Panc1 (cell line): ENCODE measurements at regions not wholly inside any gene's neighbourhood (a gene's known extent, or its start where the extent isn't known, plus 50 kb on each side); places are given as distances from the start of the nearest gene placed in this dataset.
"Not testable (repeated sequence)": the region's sequence is repeated elsewhere in the genome, so short reads cannot be mapped to it uniquely, and the experiment has no call there.

Experiments
- ATAC-seq: fragments of 200-7000 bp; cut with Tn5 transposase; 2 replicates; pipeline ENCODE4 v1.9.1; 2020; ENCODE audit warnings: mild to moderate bottlenecking, moderate library complexity
- BruUV-seq: library from RNA; stranded (reverse); fragments of 400-500 nt; replicated peaks from 2 replicates; lab custom pipeline; 2021; lab: Mats Ljungman, UMichigan
- CTCF ChIA-PET: fragments of 300-600 bp; sonication (Branson Sonifier 250); formaldehyde crosslinking; loops from one replicate; lab custom pipeline; 2022; ENCODE audit warnings: antibody characterized with exemption; lab: Charles Lee
- POLR2A ChIA-PET: fragments of 300-600 bp; sonication (Branson Sonifier 250); formaldehyde crosslinking; loops from one replicate; lab custom pipeline; 2022; ENCODE audit warnings: antibody characterized with exemption; lab: Charles Lee
- DNase-seq: peaks from one replicate; pipeline ENCODE4 v3.0.0-alpha.2; 2010; ENCODE audit warnings: low read depth, low spot score
- H3K27ac ChIP-seq: 2 replicates; pipeline ENCODE4 v1.5.1; 2011; ENCODE audit warnings: mild to moderate bottlenecking, low read length, inconsistent platforms
- H3K27me3 ChIP-seq: fragments of 200-500 bp; sonication (Bioruptor generic); 2 replicates; pipeline ENCODE4 v1.6.0; 2014; ENCODE audit warnings: low read length, inconsistent platforms; ENCODE audit not compliant: control insufficient read depth, insufficient read depth
- H3K36me3 ChIP-seq: fragments of 200-500 bp; sonication (Bioruptor generic); 2 replicates; pipeline ENCODE4 v1.5.1; 2014; ENCODE audit warnings: inconsistent platforms, mild to moderate bottlenecking, low read length, moderate library complexity; ENCODE audit not compliant: control insufficient read depth, insufficient read depth
- H3K4me1 ChIP-seq: 2 replicates; pipeline ENCODE4 v1.5.1; 2011; ENCODE audit warnings: inconsistent platforms, mild to moderate bottlenecking, low read length, moderate library complexity; ENCODE audit not compliant: control insufficient read depth, insufficient read depth
- H3K4me3 ChIP-seq, 2 experiments: 2 replicates each; pipeline ENCODE4 v1.5.1; 2011 to 2012; ENCODE audit warnings: low read depth in 2 of 2, low read length in 2 of 2, mild to moderate bottlenecking in 2 of 2, inconsistent platforms in 1 of 2, moderate library complexity in 1 of 2
- H3K9me3 ChIP-seq: fragments of 200-500 bp; sonication (Bioruptor generic); 2 replicates; pipeline ENCODE4 v1.5.1; 2014; ENCODE audit warnings: low read depth, mild to moderate bottlenecking, inconsistent platforms, low read length, moderate library complexity; ENCODE audit not compliant: control insufficient read depth, insufficient read depth
- CTCF ChIP-seq: fragments of 450-650 bp; IDR thresholded peaks from 2 replicates; pipeline ENCODE4 v1.5.1; 2017; ENCODE audit warnings: mild to moderate bottlenecking
- POLR2AphosphoS5 ChIP-seq: IDR thresholded peaks from 2 replicates; pipeline ENCODE4 v1.6.1; 2012; ENCODE audit warnings: mild to moderate bottlenecking, low read depth, low read length, moderate library complexity
- REST ChIP-seq, 2 experiments: IDR thresholded peaks; 2 replicates each; pipeline ENCODE4 v1.6.1; 2011 to 2012; ENCODE audit warnings: low read depth in 2 of 2, control low read depth in 1 of 2, low read length in 1 of 2, mild to moderate bottlenecking in 1 of 2, moderate library complexity in 1 of 2; ENCODE audit not compliant: insufficient read depth in 1 of 2
- SIN3A ChIP-seq: IDR thresholded peaks from 2 replicates; pipeline ENCODE4 v1.6.1; 2012; ENCODE audit warnings: low read depth, mild to moderate bottlenecking, low read length, moderate library complexity, borderline replicate concordance; ENCODE audit not compliant: insufficient read depth
- TCF7L2 ChIP-seq: IDR thresholded peaks from 2 replicates; pipeline ENCODE4 v1.6.1; 2011; ENCODE audit warnings: mild to moderate bottlenecking, low read depth, low read length, inconsistent platforms
- in situ Hi-C: cut with HindIII; loops from 2 replicates; pipeline ENCODE4 v1.10.0; 2016; ENCODE audit warnings: low sequenced_read_pairs, low pct_unique_long_range_greater_than_20kb
- intact Hi-C: fragments of 100-400 bp; cut with micrococcal nuclease; formaldehyde crosslinking; loops from one replicate; pipeline ENCODE4 v1.10.0; 2022; ENCODE audit not compliant: unreplicated experiment

DNA sequence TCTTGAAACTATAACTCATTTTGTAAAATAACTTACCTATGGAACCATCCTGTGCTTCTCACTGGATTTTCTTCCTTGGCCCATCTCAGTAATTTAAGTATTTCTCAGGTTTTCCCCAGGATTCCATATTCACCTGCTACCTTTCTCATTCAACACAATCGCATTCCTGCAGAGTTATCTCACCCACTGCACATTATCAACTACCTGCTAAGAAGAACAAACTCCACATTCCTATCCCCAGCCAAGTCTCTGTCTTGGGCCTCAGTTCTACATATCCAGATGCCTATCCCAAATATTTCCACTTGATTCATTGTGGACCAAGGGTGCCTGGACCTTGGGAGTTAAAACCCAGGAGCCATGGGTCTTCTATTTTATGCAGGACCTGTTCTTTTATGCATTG, 60.2 kb upstream of the KCNQ5 start:
- no peaks in the 10 kb centered on the region for H3K27me3 ChIP-seq
- no peak overlapping the region for H3K4me3 ChIP-seq
- ChIA-PET CTCF (no interaction called here), POLR2A (no interaction called here)
- H3K36me3 ChIP-seq = no peaks in the 10 kb centered on the region; the same call in 1 of the 2 replicates
- intact Hi-C loops (no loop called here), in situ Hi-C loops (no loop called here)
- no peaks in the 10 kb centered on the region; the same call in 1 of the 2 replicates for H3K4me1 ChIP-seq
- TF ChIP-seq POLR2AphosphoS5 (no peak), SIN3A (no peak), REST (IDR thresholded peaks at IDR 0.05; ENCODE audit: insufficient read depth in 1 of 2, low read depth in 2 of 2, low read length in 1 of 2) (no peak), TCF7L2 (no peak), CTCF (no peak)
- no peak for DNase-seq
- H3K9me3 ChIP-seq = peaks cover 13% of the 10 kb centered on the region
- no peak for ATAC-seq
- H3K27ac ChIP-seq = no peak overlapping the region
- no TSS peak for BruUV-seq

DNA sequence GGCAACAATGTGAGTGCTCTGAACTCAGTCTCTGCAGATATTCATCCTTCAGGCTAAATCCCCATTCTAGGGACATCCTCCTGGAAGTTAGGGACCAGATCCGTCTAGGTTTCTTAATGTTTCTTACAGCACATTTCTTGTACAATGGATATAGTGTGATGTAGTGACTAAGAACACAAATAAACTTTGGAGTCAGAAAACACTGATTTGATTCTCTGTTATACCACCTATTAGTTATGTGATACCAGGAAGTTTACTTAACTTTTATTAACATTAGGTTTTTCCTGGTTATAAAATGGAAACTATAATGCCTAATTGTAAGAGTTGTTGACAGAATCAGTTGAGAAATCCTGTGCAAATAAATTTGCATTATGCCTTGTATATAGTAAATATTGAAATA, 57.6 kb upstream of the KCNQ5 start:
- Histone ChIP-seq H3K27me3 (no peaks in the 10 kb centered on the region), H3K4me1 (no peaks in the 10 kb centered on the region; the same call in 1 of the 2 replicates), H3K4me3 (no peak overlapping the region), H3K36me3 (no peaks in the 10 kb centered on the region; the same call in 1 of the 2 replicates), H3K27ac (no peak overlapping the region), H3K9me3 (peaks cover 11% of the 10 kb centered on the region; the same call in 1 of the 2 replicates)
- in situ Hi-C loops (no loop called here), intact Hi-C loops (no loop called here)
- POLR2A ChIA-PET = no interaction called here
- DNase-seq = no peak
- BruUV-seq = no TSS peak
- no peak for TF ChIP-seq TCF7L2
- no peak for TF ChIP-seq REST (IDR thresholded peaks at IDR 0.05; ENCODE audit: insufficient read depth in 1 of 2, low read depth in 2 of 2, low read length in 1 of 2)
- TF ChIP-seq SIN3A = no peak
- no peak for TF ChIP-seq POLR2AphosphoS5
- TF ChIP-seq CTCF = no peak
- no peak for ATAC-seq
- CTCF ChIA-PET = no interaction called here

DNA sequence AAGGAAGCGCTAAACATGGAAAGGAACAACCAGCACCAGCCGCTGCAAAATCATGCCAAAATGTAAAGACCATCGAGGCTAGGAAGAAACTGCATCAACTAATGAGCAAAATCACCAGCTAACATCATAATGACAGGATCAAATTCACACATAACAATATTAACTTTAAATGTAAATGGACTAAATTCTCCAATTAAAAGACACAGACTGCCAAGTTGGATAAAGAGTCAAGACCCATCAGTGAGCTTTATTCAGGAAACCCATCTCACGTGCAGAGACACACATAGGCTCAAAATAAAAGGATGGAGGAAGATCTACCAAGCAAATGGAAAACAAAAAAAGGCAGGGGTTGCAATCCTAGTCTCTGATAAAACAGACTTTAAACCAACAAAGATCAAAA, 49.9 kb upstream of the KCNQ5 start:
- POLR2A ChIA-PET, H3K4me3 ChIP-seq, H3K27me3 ChIP-seq, intact Hi-C loops, in situ Hi-C loops, H3K36me3 ChIP-seq, BruUV-seq, ATAC-seq, DNase-seq, H3K27ac ChIP-seq, CTCF ChIA-PET, H3K4me1 ChIP-seq, H3K9me3 ChIP-seq: not testable (repeated sequence)
